Muscle layer of colon (tissue), 2 donors: ENCODE measurements at regions not wholly inside any gene's neighbourhood (a gene's known extent, or its start where the extent isn't known, plus 50 kb on each side); places are given as distances from the start of the nearest gene placed in this dataset.

ENCODE experiments used
- H3K27ac ChIP-seq: one replicate; pipeline ENCODE4 v1.7.0; 2013; ENCODE audit warnings: low read depth, mild to moderate bottlenecking, low read length, moderate library complexity
- H3K27me3 ChIP-seq, 2 donors: one replicate each; pipeline ENCODE4 v1.7.0; 2013; ENCODE audit warnings: low read length in 2 of 2, mild to moderate bottlenecking in 2 of 2; ENCODE audit not compliant: insufficient read depth in 2 of 2, control insufficient read depth in 1 of 2
- H3K36me3 ChIP-seq: one replicate; pipeline ENCODE4 v1.7.0; 2013; ENCODE audit warnings: mild to moderate bottlenecking, low read length; ENCODE audit not compliant: insufficient read depth
- H3K4me1 ChIP-seq: one replicate; pipeline ENCODE4 v1.7.0; 2013; ENCODE audit warnings: mild to moderate bottlenecking, low read length; ENCODE audit not compliant: insufficient read depth
- H3K4me3 ChIP-seq, 2 donors: one replicate each; pipeline ENCODE4 v1.7.0; 2013; ENCODE audit warnings: low read length in 2 of 2, low read depth in 1 of 2, mild to moderate bottlenecking in 1 of 2, moderate library complexity in 1 of 2
- H3K9ac ChIP-seq: one replicate; pipeline ENCODE4 v1.7.0; 2013; ENCODE audit warnings: low read length
- H3K9me3 ChIP-seq: one replicate; pipeline ENCODE4 v1.7.0; 2013; ENCODE audit warnings: mild to moderate bottlenecking, low read length
- donor health status: abdominal sarcoma.
- donor health status: Adenocarcinoma of cecum.

DNA sequence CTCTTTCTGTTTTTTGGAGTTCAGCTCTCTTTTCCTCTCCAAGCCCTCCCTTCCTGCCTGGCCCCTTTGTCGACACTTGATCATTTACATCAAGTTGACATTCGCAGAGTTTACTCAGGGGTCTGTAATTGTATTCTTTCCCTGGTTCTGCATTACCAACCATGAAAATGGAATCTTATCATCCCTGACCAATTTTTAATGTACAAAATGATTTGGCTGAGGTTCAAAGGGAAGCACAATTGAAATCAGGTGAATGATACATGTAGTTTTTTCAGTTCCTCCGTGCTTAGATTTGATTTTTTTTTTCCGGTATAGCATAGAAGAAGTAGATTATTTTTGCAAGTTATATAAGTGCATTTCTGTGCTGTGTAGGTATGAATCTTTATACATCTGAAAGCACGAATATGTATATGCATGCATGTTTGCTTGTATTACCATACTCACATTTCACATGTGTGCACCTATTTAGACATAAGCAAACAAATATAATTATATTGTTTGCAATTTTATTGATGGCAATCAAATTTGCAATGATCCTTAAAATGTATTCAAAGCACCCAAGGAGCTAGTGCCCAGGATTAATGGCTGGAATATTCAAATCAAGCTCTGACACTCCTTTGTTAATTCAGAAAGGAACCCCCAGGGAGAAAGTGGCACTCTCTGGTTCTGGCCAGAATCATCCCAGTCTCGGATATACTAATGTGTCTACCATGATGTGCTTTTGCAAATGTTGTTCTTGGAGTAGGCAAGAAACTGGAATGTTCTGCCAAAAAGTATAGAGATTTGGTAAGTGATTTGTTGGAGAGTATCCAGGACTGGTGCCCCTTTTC, 189.3 kb downstream of the VRK1 start:
- Histone ChIP-seq H3K27ac (no peak overlapping the region), H3K9ac (no peak overlapping the region), H3K4me3 (no peak overlapping the region), H3K27me3 (no peaks in the 10 kb centered on the region), H3K9me3 (no peaks in the 10 kb centered on the region), H3K4me1 (no peaks in the 10 kb centered on the region), H3K36me3 (no peaks in the 10 kb centered on the region)

DNA sequence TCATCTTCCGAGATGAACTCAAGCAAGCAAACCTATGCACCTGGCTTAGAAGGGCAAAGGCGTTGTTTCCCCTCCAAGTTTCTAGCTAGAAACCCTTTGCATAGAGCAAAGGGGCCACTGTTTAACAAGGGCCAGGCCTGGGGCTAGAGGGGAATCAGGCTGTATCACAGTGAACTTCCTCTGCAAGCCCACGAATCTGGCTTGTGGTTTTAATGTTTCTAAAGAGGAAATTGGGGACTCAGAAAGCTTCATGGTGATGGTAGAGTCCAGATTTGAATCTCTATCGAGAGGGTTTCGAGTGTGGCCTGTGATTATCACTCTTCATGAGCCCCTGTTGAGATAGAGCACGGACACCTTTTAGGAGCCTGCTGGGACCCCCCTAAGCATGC, 189.9 kb downstream of the VRK1 start:
- Histone ChIP-seq H3K4me3 (no peak overlapping the region), H3K27me3 (no peaks in the 10 kb centered on the region), H3K27ac (no peak overlapping the region), H3K9me3 (no peaks in the 10 kb centered on the region), H3K9ac (no peak overlapping the region), H3K36me3 (no peaks in the 10 kb centered on the region), H3K4me1 (no peaks in the 10 kb centered on the region)

DNA sequence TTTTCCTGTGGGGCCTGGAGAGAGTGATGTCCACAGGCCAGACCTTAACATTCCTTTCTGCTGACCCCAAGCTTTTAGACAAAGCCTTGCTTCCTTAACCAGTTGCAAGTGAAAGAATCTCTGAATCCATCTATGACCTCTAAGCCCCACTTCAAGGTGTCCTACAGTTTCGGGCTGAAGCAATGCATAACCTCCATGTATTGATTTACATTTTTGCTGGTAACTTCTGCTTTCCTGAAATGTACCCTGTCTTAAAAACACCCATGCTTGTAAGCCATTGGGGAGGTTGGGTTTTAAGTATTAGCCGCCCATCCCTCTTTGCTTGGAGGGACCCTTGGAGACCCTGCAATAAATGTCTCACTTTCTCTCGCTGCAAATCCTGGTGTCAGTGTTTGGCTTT, 190.6 kb downstream of the VRK1 start:
- no peaks in the 10 kb centered on the region for H3K36me3 ChIP-seq
- H3K27me3 ChIP-seq, result no peaks in the 10 kb centered on the region
- no peak overlapping the region for H3K27ac ChIP-seq
- no peaks in the 10 kb centered on the region for H3K9me3 ChIP-seq
- H3K9ac ChIP-seq, result no peak overlapping the region
- no peak overlapping the region for H3K4me3 ChIP-seq
- no peaks in the 10 kb centered on the region for H3K4me1 ChIP-seq

DNA sequence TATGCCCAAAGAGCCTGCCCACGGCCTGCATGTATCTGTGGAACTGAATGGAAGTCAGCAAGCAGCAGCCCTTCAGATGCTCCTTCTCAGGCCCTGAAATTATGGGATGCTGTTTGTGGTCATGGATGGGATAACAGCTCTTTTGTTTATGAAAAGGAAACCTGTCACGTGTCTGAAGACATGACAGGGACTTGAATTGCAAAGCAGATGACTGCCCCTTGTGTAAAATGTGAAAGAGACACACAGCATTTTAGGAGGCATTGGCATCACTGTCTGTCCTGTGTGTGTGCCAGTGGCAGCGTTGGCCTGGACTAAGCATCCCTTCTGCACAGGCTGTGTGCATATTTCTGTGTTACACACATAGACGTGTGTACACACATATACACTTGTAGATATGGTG, 192.1 kb downstream of the VRK1 start:
- H3K27ac ChIP-seq, result no peak overlapping the region
- H3K9ac ChIP-seq, result no peak overlapping the region
- no peaks in the 10 kb centered on the region for H3K9me3 ChIP-seq
- no peaks in the 10 kb centered on the region for H3K27me3 ChIP-seq
- H3K36me3 ChIP-seq, result no peaks in the 10 kb centered on the region
- H3K4me1 ChIP-seq, result no peaks in the 10 kb centered on the region
- H3K4me3 ChIP-seq, result no peak overlapping the region

DNA sequence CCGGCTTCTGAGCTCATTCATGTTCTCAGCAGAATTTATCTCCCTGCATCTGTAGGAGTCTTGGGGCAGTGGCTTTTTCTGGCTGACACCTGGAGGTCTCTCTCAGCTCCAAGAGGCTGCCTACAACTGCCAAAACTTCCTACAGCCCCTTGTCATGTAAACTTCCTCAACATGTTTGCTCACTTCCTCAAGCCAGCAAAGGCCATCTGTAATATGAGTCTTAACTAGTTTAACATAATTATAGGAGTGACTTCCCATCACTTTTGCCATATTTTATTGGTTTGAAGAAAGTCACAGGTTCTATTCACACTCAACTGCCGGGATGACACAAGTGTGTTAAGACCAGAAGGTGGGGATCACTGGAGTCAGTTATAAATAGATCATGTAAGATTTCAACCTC, 194.0 kb downstream of the VRK1 start:
- H3K27me3 ChIP-seq, result no peaks in the 10 kb centered on the region
- H3K4me3 ChIP-seq, result no peak overlapping the region
- H3K9ac ChIP-seq, result no peak overlapping the region
- H3K4me1 ChIP-seq, result no peaks in the 10 kb centered on the region
- H3K27ac ChIP-seq, result no peak overlapping the region
- no peaks in the 10 kb centered on the region for H3K9me3 ChIP-seq
- H3K36me3 ChIP-seq, result no peaks in the 10 kb centered on the region

DNA sequence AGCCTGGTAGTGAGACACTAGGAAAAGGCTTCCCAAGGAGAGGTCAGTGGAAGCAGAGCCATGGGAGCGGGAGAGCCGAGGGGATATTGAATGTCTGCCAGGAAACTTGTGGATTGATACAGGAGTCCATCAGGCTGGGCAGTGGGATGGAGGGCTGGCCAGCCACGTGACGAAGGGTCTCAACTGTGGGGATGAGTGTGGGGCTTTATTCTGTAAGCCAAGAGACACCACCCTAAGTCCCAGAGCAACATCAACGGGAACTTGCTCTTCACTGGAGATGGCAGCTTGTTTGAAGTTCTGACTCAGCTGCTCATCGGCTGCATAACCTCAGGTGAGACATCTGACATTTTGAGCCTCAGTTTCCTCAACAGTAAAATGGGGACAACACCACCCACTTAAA, 197.8 kb downstream of the VRK1 start:
- Histone ChIP-seq H3K9ac (no peak overlapping the region), H3K4me3 (no peak overlapping the region), H3K27ac (no peak overlapping the region), H3K36me3 (no peaks in the 10 kb centered on the region), H3K4me1 (no peaks in the 10 kb centered on the region), H3K27me3 (no peaks in the 10 kb centered on the region), H3K9me3 (no peaks in the 10 kb centered on the region)

DNA sequence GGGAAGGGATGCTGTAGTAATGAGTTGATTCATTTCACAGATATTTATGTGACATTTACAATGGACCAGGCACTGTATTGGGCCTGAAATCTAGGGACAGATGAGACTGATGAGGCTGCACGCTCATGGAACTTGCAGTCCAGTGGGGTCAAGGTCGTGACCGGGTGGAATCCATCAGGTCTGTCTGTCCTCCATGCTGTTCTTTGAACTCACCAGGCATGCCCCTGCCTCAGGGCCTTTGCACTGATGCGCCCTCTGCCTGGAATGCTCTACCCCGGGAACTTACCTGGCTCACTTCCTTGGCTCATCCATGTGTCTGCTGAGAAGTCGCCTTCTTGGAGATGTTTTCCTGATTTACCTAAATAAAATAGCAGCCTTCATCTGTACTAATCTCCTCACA, 200.1 kb downstream of the VRK1 start:
- Histone ChIP-seq H3K4me1 (no peaks in the 10 kb centered on the region), H3K9ac (no peak overlapping the region), H3K9me3 (no peaks in the 10 kb centered on the region)

DNA sequence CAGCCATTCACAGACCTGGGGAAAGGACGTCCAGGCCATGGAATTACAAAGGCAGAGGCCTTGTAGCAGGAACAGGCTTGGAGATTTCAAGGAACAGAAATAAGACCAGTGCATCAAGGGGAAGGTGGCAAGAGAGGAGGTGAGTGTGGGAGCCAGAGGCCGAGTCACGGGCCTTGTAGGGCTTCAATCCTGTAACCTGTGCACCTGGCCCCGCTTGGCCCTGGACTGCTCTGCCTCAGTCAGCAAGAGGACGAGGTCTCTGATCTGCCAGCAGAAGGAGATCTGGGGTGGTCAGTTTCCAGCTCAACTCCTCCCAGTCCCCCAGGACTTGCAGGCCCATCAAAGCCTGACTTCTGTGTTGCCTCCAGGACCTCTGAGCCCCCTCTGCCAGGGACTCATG, 200.8 kb downstream of the VRK1 start:
- no peak overlapping the region for H3K27ac ChIP-seq
- H3K9me3 ChIP-seq, result no peaks in the 10 kb centered on the region
- H3K4me3 ChIP-seq, result no peak overlapping the region
- no peaks in the 10 kb centered on the region for H3K36me3 ChIP-seq
- H3K27me3 ChIP-seq, result no peaks in the 10 kb centered on the region
- H3K4me1 ChIP-seq, result no peaks in the 10 kb centered on the region
- no peak overlapping the region for H3K9ac ChIP-seq

More for the DNA sequence above, 200.1 kb downstream of the VRK1 start:
- no peaks in the 10 kb centered on the region for H3K27me3 ChIP-seq
- no peak overlapping the region for H3K27ac ChIP-seq
- H3K36me3 ChIP-seq, result no peaks in the 10 kb centered on the region
- H3K4me3 ChIP-seq, result no peak overlapping the region

DNA sequence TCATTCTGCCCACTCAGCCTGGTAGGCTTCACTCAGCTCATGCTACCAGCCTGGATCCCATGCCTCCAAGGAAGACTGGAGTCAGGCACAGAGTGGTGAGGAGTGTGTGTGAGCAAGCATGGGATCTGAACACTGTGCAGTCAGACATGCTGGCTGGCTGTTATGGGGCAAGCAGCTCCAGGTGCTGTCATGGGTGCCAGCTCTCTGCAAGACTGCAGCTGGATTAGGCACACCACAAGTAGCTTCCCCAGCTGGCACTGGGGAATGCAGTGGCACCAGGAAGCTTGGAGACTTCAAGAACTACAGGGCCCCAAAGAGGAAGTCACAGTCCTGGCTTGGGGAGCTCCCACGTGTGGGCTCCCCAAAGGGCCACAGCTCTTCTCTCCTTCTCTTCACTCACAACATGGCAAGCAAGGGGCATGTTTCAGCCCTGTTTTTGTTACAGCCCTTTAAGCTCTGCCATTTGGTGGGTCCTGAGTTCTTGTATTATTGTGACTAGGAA, 202.5 kb downstream of the VRK1 start:
- Histone ChIP-seq H3K27ac (no peak overlapping the region), H3K27me3 (no peaks in the 10 kb centered on the region), H3K4me3 (no peak overlapping the region)

DNA sequence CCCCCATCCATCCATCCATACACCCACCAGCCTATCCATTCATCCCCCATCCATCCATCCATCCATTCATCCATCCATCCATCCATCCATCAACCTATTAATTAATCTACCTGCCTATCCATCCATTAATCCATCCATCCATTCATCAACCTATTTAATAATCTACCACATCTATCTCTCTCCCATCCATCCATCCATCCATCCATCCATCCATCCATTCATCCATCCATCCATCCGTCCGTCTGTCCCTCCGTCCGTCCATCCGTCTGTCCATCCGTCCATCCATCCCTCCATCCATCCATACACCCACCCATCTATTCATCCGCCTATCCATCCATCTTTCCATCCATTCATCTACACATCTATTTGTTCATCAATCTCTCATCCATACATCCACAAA, 205.3 kb downstream of the VRK1 start:
- H3K9ac ChIP-seq, result no peak overlapping the region
- H3K27ac ChIP-seq, result no peak overlapping the region
- H3K36me3 ChIP-seq, result no peaks in the 10 kb centered on the region
- no peak overlapping the region for H3K4me3 ChIP-seq
- no peaks in the 10 kb centered on the region for H3K27me3 ChIP-seq
- H3K9me3 ChIP-seq, result no peaks in the 10 kb centered on the region
- H3K4me1 ChIP-seq, result no peaks in the 10 kb centered on the region

More for the DNA sequence above, 202.5 kb downstream of the VRK1 start:
- no peaks in the 10 kb centered on the region for H3K9me3 ChIP-seq
- H3K36me3 ChIP-seq, result no peaks in the 10 kb centered on the region
- no peak overlapping the region for H3K9ac ChIP-seq
- no peaks in the 10 kb centered on the region for H3K4me1 ChIP-seq

DNA sequence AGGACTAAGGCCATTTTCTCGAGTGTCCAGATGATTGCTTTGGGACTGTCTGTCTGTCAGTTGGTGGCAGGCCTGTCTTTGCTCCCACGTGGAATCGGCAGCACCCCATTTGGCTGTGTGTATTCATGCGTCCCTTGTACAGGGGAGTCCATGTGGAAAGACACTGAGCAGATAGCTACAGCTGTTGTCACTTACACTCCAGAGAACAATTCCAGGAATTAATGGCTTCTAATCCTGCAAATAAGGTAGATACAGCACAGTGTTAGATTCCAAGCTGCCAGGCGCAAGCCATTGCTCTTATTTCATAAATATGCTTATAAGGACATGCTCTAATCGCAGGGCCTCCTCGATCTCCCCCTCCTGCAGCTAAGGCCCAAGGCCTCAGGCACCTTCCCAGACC, 208.8 kb downstream of the VRK1 start:
- Histone ChIP-seq H3K9me3 (no peaks in the 10 kb centered on the region), H3K4me1 (no peaks in the 10 kb centered on the region), H3K36me3 (no peaks in the 10 kb centered on the region), H3K4me3 (no peak overlapping the region), H3K27me3 (no peaks in the 10 kb centered on the region), H3K27ac (no peak overlapping the region), H3K9ac (no peak overlapping the region)
